ENCODE measurements at regions not wholly inside any gene's neighbourhood (a gene's known extent, or its start where the extent isn't known, plus 50 kb on each side); places are given as distances from the start of the nearest gene placed in this dataset.
A peak's percentile ranks its signal among the peaks of the same experiment; 100 is the strongest.

- peaks cover 2% of the 10 kb centered on the region for H3K9me3 Mint-ChIP-seq
- no peaks in the 10 kb centered on the region for H3K4me1 Mint-ChIP-seq (ENCODE audit: low read depth)
- no peak overlapping the region for H3K4me3 Mint-ChIP-seq
- no peak overlapping the region for H3K27ac Mint-ChIP-seq
- intact Hi-C loops (cut with micrococcal nuclease): no loop called here
- CTCF ChIA-PET: interaction anchor here (1.2 kb wide), 1 partner anchor 209 kb away, joined by 3 read pairs; no protein-coding TSS in a partner anchor
- peaks cover 2% of the 10 kb centered on the region for H3K27me3 Mint-ChIP-seq (ENCODE audit: low read depth)
- no peak for DNase-seq
- H3K36me3 Mint-ChIP-seq (ENCODE audit: low read depth): no peaks in the 10 kb centered on the region
These were observed 64.8 kb upstream of the PLEKHG3 start for GRCh38 chr14:64639340-64639821.

- no peaks in the 10 kb centered on the region for H3K36me3 Mint-ChIP-seq (ENCODE audit: low read depth)
- H3K27ac Mint-ChIP-seq: no peak overlapping the region
- no peak for DNase-seq
- CTCF ChIA-PET: no interaction called here
- intact Hi-C loops (cut with micrococcal nuclease): no loop called here
- H3K4me1 Mint-ChIP-seq (ENCODE audit: low read depth): no peaks in the 10 kb centered on the region
- peaks cover 2% of the 10 kb centered on the region for H3K9me3 Mint-ChIP-seq
- H3K4me3 Mint-ChIP-seq: no peak overlapping the region
- peaks cover 2% of the 10 kb centered on the region for H3K27me3 Mint-ChIP-seq (ENCODE audit: low read depth)
These were observed 63.4 kb upstream of the PLEKHG3 start for GRCh38 chr14:64640839-64641238.

- Mint-ChIP-seq H3K36me3 (ENCODE audit: low read depth) (no peaks in the 10 kb centered on the region), H3K9me3 (peaks cover 2% of the 10 kb centered on the region), H3K4me3 (no peak overlapping the region), H3K4me1 (ENCODE audit: low read depth) (no peaks in the 10 kb centered on the region), H3K27ac (no peak overlapping the region), H3K27me3 (ENCODE audit: low read depth) (peaks cover 2% of the 10 kb centered on the region)
- CTCF ChIA-PET: interaction anchor here (1.9 kb wide), 1 partner anchor 102 kb away, joined by 4 read pairs; the partner anchor contains the start of gene HSPA2
- intact Hi-C loops (cut with micrococcal nuclease): no loop called here
- no peak for DNase-seq
These were observed 62.5 kb upstream of the PLEKHG3 start for GRCh38 chr14:64641760-64642159.

- Mint-ChIP-seq H3K4me1 (ENCODE audit: low read depth) (no peaks in the 10 kb centered on the region), H3K4me3 (no peak overlapping the region), H3K27ac (no peak overlapping the region), H3K27me3 (ENCODE audit: low read depth) (peaks cover 2% of the 10 kb centered on the region), H3K9me3 (peaks cover 2% of the 10 kb centered on the region), H3K36me3 (ENCODE audit: low read depth) (no peaks in the 10 kb centered on the region)
- CTCF ChIA-PET: interaction anchor here (1.5 to 1.9 kb wide), 2 partner anchors 8 to 103 kb away, joined by 3 to 4 read pairs; partner anchors contain the start of gene HSPA2
- no peak for DNase-seq
- intact Hi-C loops (cut with micrococcal nuclease): no loop called here
These were observed 60.5 kb upstream of the PLEKHG3 start for GRCh38 chr14:64643709-64644108.

GRCh38 chr14:64644629-64645028 is 59.6 kb upstream of the PLEKHG3 start:
- Mint-ChIP-seq H3K9me3 (peaks cover 2% of the 10 kb centered on the region), H3K4me3 (no peak overlapping the region)
- CTCF ChIA-PET: interaction anchor here (0.5 to 1.5 kb wide), 2 partner anchors 9 to 220 kb away, joined by 3 read pairs; no protein-coding TSS in a partner anchor

GRCh38 chr14:64645220-64645892 is 58.9 kb upstream of the PLEKHG3 start:
- CTCF ChIA-PET: interaction anchor here (0.8 kb wide), 2 partner anchors 9 to 215 kb away, joined by 3 to 5 read pairs; no protein-coding TSS in a partner anchor
- Mint-ChIP-seq H3K27me3 (ENCODE audit: low read depth) (peaks cover 2% of the 10 kb centered on the region), H3K4me1 (ENCODE audit: low read depth) (no peaks in the 10 kb centered on the region), H3K36me3 (ENCODE audit: low read depth) (no peaks in the 10 kb centered on the region), H3K4me3 (no peak overlapping the region), H3K9me3 (peaks cover 2% of the 10 kb centered on the region), H3K27ac (no peak overlapping the region)
- intact Hi-C loops (cut with micrococcal nuclease): no loop called here
- no peak for DNase-seq

More at GRCh38 chr14:64644629-64645028, 59.6 kb upstream of the PLEKHG3 start:
- Mint-ChIP-seq H3K36me3 (ENCODE audit: low read depth) (no peaks in the 10 kb centered on the region), H3K4me1 (ENCODE audit: low read depth) (no peaks in the 10 kb centered on the region), H3K27ac (no peak overlapping the region), H3K27me3 (ENCODE audit: low read depth) (peaks cover 2% of the 10 kb centered on the region)
- no peak for DNase-seq
- intact Hi-C loops (cut with micrococcal nuclease): no loop called here

- Mint-ChIP-seq H3K27me3 (ENCODE audit: low read depth) (peaks cover 2% of the 10 kb centered on the region), H3K4me1 (ENCODE audit: low read depth) (no peaks in the 10 kb centered on the region), H3K4me3 (no peak overlapping the region), H3K9me3 (peaks cover 2% of the 10 kb centered on the region), H3K36me3 (ENCODE audit: low read depth) (no peaks in the 10 kb centered on the region), H3K27ac (no peak overlapping the region)
- DNase-seq: no peak
- intact Hi-C loops (cut with micrococcal nuclease): no loop called here
- CTCF ChIA-PET: interaction anchor here (0.6 to 0.8 kb wide), 3 partner anchors 9 to 216 kb away, joined by 3 to 5 read pairs (median 3); no protein-coding TSS in a partner anchor
These were observed 58.1 kb upstream of the PLEKHG3 start for GRCh38 chr14:64646103-64646502.

GRCh38 chr14:64649383-64649998 is 54.7 kb upstream of the PLEKHG3 start:
- CTCF ChIA-PET: no interaction called here
- Mint-ChIP-seq H3K4me1 (ENCODE audit: low read depth) (peaks cover 7% of the 10 kb centered on the region), H3K9me3 (no peaks in the 10 kb centered on the region), H3K27ac (no peak overlapping the region), H3K4me3 (no peak overlapping the region), H3K27me3 (ENCODE audit: low read depth) (peaks cover 11% of the 10 kb centered on the region), H3K36me3 (ENCODE audit: low read depth) (no peaks in the 10 kb centered on the region)
- DNase-seq: no peak
- intact Hi-C loops (cut with micrococcal nuclease): no loop called here

- Mint-ChIP-seq H3K4me3 (no peak overlapping the region), H3K27ac (no peak overlapping the region), H3K27me3 (ENCODE audit: low read depth) (peaks cover 17% of the 10 kb centered on the region), H3K36me3 (ENCODE audit: low read depth) (no peaks in the 10 kb centered on the region), H3K9me3 (no peaks in the 10 kb centered on the region), H3K4me1 (ENCODE audit: low read depth) (peaks cover 10% of the 10 kb centered on the region)
- DNase-seq: no peak
- intact Hi-C loops (cut with micrococcal nuclease): no loop called here
- CTCF ChIA-PET: interaction anchor here (0.5 to 2.5 kb wide), 3 partner anchors 17 to 111 kb away, joined by 3 to 17 read pairs (median 5); no protein-coding TSS in a partner anchor
These were observed 50.4 kb upstream of the PLEKHG3 start for GRCh38 chr14:64653900-64654245.

- H3K4me1 Mint-ChIP-seq (ENCODE audit: low read depth): peaks cover 15% of the 10 kb centered on the region
- no peak overlapping the region for H3K27ac Mint-ChIP-seq
- no peak overlapping the region for H3K4me3 Mint-ChIP-seq
- H3K36me3 Mint-ChIP-seq (ENCODE audit: low read depth): no peaks in the 10 kb centered on the region
- CTCF ChIA-PET: interaction anchor here (0.5 to 2.5 kb wide), 6 partner anchors 18 to 234 kb away, joined by 3 to 17 read pairs (median 4); no protein-coding TSS in a partner anchor
- intact Hi-C loops (cut with micrococcal nuclease): no loop called here
- H3K27me3 Mint-ChIP-seq (ENCODE audit: low read depth): peaks cover 22% of the 10 kb centered on the region
- peak; percentile 38 for DNase-seq
- H3K9me3 Mint-ChIP-seq: no peaks in the 10 kb centered on the region
These were observed 49.9 kb upstream of the PLEKHG3 start for GRCh38 chr14:64654246-64654900.
